ENCODE measurements at regions not wholly inside any gene's neighbourhood (a gene's known extent, or its start where the extent isn't known, plus 50 kb on each side); places are given as distances from the start of the nearest gene placed in this dataset.
A peak's percentile ranks its signal among the peaks of the same experiment; 100 is the strongest.

DNA sequence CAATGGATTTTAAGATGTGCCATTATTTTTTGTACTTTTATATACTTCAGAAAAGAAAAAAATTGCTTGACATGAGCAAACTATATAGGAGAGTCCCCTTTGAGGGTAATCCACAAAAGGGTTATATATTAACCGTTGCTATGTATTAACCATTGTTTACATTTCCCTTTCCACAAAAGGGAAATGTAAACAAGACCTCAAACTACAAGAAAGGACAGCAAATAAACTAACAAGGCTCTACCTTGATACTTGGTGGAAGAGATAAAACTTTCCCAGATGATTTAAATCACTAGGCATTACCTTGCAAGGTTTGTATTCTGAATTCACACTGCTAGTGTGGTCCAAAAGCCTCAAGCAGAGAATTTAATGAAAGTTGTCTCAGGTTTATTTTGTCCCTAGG is 616.3 kb upstream of the BCHE start:
- DNase-seq (ENCODE audit: low read depth) = no peak
- no peak overlapping the region for H3K4me3 ChIP-seq (ENCODE audit: low read length)
- TF ChIP-seq, protein P1, sequence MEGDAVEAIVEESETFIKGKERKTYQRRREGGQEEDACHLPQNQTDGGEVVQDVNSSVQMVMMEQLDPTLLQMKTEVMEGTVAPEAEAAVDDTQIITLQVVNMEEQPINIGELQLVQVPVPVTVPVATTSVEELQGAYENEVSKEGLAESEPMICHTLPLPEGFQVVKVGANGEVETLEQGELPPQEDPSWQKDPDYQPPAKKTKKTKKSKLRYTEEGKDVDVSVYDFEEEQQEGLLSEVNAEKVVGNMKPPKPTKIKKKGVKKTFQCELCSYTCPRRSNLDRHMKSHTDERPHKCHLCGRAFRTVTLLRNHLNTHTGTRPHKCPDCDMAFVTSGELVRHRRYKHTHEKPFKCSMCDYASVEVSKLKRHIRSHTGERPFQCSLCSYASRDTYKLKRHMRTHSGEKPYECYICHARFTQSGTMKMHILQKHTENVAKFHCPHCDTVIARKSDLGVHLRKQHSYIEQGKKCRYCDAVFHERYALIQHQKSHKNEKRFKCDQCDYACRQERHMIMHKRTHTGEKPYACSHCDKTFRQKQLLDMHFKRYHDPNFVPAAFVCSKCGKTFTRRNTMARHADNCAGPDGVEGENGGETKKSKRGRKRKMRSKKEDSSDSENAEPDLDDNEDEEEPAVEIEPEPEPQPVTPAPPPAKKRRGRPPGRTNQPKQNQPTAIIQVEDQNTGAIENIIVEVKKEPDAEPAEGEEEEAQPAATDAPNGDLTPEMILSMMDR (IDR thresholded peaks at IDR 0.05; ENCODE audit: insufficient read depth, low read depth, low read length, missing control alignments) = no peak

DNA sequence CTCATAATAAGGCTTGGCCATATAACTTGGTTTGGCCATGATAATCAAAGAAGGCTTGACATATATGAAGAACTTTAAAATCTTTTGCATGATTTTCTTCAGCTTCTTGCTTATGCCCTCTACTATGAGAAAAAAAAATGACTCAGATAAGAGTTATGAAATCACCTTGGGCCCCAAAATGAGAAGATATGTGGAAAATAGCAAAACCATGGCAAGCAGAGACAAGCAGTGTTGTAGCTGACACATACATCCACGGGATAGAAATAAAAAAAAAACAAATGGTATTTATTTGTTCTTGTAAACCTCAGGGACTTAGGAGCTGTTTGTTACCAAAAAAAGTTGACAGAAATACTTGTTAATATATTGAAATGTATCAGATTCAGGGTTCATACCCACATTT is 614.8 kb upstream of the BCHE start:
- H3K4me3 ChIP-seq (ENCODE audit: low read length) = no peak overlapping the region
- TF ChIP-seq, protein P1 (IDR thresholded peaks at IDR 0.05; ENCODE audit: insufficient read depth, low read depth, low read length, missing control alignments) = no peak
- peak; percentile 91 for DNase-seq (ENCODE audit: low read depth)

DNA sequence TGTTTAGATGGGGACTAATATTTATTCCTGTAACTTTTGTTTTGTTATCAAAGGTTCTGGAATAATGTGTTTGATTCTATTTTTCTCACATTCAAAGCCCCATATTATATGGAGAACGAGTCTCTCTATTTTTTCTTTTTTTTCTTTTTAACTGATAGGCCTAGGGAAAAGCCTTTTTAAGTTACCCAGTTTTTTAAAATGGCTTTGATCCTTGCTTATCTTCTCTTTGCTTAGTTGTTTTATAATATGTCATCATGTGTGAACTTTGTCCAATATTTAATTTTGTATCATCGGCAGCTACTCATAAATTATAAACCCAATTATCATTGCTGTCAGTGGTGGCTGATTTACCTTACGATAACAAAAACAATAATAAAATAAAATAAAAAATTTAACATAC is 610.3 kb upstream of the BCHE start:
- TF ChIP-seq, protein P1 (IDR thresholded peaks at IDR 0.05; ENCODE audit: insufficient read depth, low read depth, low read length, missing control alignments) = no peak
- DNase-seq (ENCODE audit: low read depth) = no peak
- H3K4me3 ChIP-seq (ENCODE audit: low read length) = no peak overlapping the region

DNA sequence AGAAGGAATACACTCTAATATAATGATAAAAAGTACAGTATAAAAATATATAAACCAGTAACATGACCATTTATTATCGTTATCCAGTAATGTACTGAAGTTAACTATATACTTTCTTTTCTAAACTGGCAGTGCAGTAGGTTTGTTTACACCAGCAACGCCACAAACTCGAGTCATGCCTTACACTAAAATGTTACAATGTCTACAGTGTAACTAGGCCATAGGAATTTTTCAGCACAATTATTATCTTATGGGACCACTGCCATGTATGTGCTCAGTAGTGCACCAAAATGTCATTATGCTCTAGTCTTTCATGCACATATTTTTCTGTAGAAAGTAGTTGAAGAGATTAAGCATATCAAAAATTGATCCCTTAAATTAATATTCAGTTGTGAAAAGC is 609.8 kb upstream of the BCHE start:
- TF ChIP-seq, protein P1 (IDR thresholded peaks at IDR 0.05; ENCODE audit: insufficient read depth, low read depth, low read length, missing control alignments) = no peak
- DNase-seq (ENCODE audit: low read depth) = no peak
- no peak overlapping the region for H3K4me3 ChIP-seq (ENCODE audit: low read length)

DNA sequence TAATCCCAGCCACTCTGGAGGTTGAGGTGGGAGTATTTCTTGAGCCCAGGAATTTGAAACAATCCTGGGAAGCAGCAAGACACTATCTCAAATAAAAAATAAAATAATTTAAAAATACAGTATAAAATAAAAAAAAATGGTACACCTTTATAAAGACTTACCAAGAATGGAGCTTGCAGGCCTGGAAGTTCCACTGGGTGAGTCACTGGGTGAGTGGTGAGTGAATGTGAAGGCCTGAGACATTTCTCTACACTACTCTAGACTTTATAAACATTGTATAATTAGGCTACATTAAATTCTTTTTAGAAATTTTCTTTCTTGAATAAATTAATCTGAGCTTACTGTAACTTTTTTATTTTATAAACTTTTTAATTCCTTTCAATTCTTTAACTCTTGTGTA is 609.1 kb upstream of the BCHE start:
- no peak overlapping the region for H3K4me3 ChIP-seq (ENCODE audit: low read length)
- TF ChIP-seq, protein P1 (IDR thresholded peaks at IDR 0.05; ENCODE audit: insufficient read depth, low read depth, low read length, missing control alignments) = no peak
- DNase-seq (ENCODE audit: low read depth) = peak; percentile 87

DNA sequence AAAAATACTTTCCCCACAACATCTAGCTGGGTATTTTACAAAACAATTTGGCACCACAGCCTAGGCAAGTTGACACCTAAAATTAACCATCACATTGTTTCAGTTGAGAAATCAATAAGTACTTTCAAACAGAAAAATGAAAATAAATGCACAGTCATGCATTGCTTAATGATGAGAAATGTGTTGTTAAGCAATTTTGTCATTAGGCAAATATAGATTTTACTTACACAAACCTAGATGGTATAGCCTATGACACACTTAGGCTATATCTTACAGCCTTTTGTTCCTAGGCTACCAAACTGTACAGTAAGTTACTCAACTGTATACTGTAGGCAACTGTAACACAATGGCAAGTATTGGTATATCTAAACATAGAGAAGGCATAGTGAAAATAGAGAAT is 608.6 kb upstream of the BCHE start:
- H3K4me3 ChIP-seq (ENCODE audit: low read length) = no peak overlapping the region
- peak; percentile 90 for DNase-seq (ENCODE audit: low read depth)
- TF ChIP-seq, protein P1 (IDR thresholded peaks at IDR 0.05; ENCODE audit: insufficient read depth, low read depth, low read length, missing control alignments) = no peak

DNA sequence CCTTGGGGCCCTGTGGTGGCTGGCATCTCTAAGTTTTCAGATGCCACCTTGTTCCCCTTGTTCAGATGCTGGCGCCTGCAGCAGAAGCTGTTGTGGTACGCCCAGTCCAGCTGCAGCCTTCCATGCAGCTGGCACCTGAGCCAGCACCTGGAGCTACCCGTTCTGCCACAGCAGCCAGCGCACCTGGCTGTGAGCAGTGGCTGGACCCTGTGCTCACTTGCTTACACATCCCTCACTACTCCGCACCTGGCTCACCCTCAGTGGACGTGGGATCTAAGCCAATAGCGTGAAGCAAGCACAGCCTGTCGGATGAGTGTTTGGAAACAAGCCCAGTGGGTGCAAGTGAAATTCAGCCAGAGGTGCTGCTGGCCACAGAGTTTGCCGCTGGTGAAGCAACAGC is 607.5 kb upstream of the BCHE start:
- H3K4me3 ChIP-seq (ENCODE audit: low read length) = no peak overlapping the region
- peak; percentile 99 for DNase-seq (ENCODE audit: low read depth)
- TF ChIP-seq, protein P1 (IDR thresholded peaks at IDR 0.05; ENCODE audit: insufficient read depth, low read depth, low read length, missing control alignments) = no peak

Data from epithelial cell of esophagus (primary cell).